ENCODE measurements at regions not wholly inside any gene's neighbourhood (a gene's known extent, or its start where the extent isn't known, plus 50 kb on each side); places are given as distances from the start of the nearest gene placed in this dataset.
"Not testable (repeated sequence)": the region's sequence is repeated elsewhere in the genome, so short reads cannot be mapped to it uniquely, and the experiment has no call there.

- DNase-seq: no peak
- Mint-ChIP-seq H3K9me3 (no peaks in the 10 kb centered on the region), H3K27me3 (no peaks in the 10 kb centered on the region), H3K27ac (no peak overlapping the region), H3K36me3 (no peaks in the 10 kb centered on the region), H3K4me3 (no peak overlapping the region), H3K4me1 (no peaks in the 10 kb centered on the region)
- ATAC-seq (replicated peaks): no peak
These were observed 129.3 kb upstream of the RGPD4 start for GRCh38 chr2:107697385-107697784.

GRCh38 chr2:107698861-107699260 lies 127.8 kb upstream of the RGPD4 start:
- DNase-seq (no peak), ATAC-seq (replicated peaks) (no peak)
- Mint-ChIP-seq H3K36me3 (no peaks in the 10 kb centered on the region), H3K4me1 (no peaks in the 10 kb centered on the region), H3K4me3 (no peak overlapping the region), H3K27me3 (no peaks in the 10 kb centered on the region), H3K9me3 (no peaks in the 10 kb centered on the region), H3K27ac (no peak overlapping the region)

GRCh38 chr2:107700073-107700472 lies 126.6 kb upstream of the RGPD4 start:
- Mint-ChIP-seq H3K4me1 (no peaks in the 10 kb centered on the region), H3K36me3 (no peaks in the 10 kb centered on the region)

GRCh38 chr2:107711941-107712340 lies 114.8 kb upstream of the RGPD4 start:
- H3K4me1 Mint-ChIP-seq: peaks cover 2 to 6% of the 10 kb centered on the region in 2 donors
- no peak overlapping the region for H3K4me3 Mint-ChIP-seq
- no peak for DNase-seq
- H3K36me3 Mint-ChIP-seq: no peaks in the 10 kb centered on the region
- H3K27ac Mint-ChIP-seq: no peak overlapping the region
- ATAC-seq (replicated peaks): no peak
- no peaks in the 10 kb centered on the region for H3K27me3 Mint-ChIP-seq
- H3K9me3 Mint-ChIP-seq: peaks cover 0 to 5% of the 10 kb centered on the region in 2 donors

More at GRCh38 chr2:107700073-107700472, 126.6 kb upstream of the RGPD4 start:
- Mint-ChIP-seq H3K9me3 (no peaks in the 10 kb centered on the region), H3K4me3 (no peak overlapping the region), H3K27me3 (no peaks in the 10 kb centered on the region), H3K27ac (no peak overlapping the region)
- ATAC-seq (replicated peaks): no peak
- no peak for DNase-seq

- ATAC-seq (replicated peaks) (peak in 1 of 2 donors; percentile 20), DNase-seq (no peak)
- Mint-ChIP-seq H3K9me3 (peaks cover 0 to 5% of the 10 kb centered on the region in 2 donors), H3K36me3 (no peaks in the 10 kb centered on the region), H3K4me3 (peak overlapping the region; percentile 22 to 63), H3K27ac (no peak overlapping the region), H3K4me1 (peaks cover 2 to 6% of the 10 kb centered on the region in 2 donors), H3K27me3 (no peaks in the 10 kb centered on the region)
These were observed 113.8 kb upstream of the RGPD4 start for GRCh38 chr2:107712857-107713256.

- H3K27ac Mint-ChIP-seq: no peak overlapping the region
- H3K36me3 Mint-ChIP-seq: no peaks in the 10 kb centered on the region
- no peak for ATAC-seq (replicated peaks)
These were observed 109.0 kb upstream of the RGPD4 start for GRCh38 chr2:107717661-107718060.

GRCh38 chr2:107719141-107719540 lies 107.6 kb upstream of the RGPD4 start:
- H3K27me3 Mint-ChIP-seq: no peaks in the 10 kb centered on the region
- H3K4me1 Mint-ChIP-seq: no peaks in the 10 kb centered on the region
- ATAC-seq (replicated peaks) (no peak), DNase-seq (no peak)
- H3K4me3 Mint-ChIP-seq: no peak overlapping the region
- no peak overlapping the region for H3K27ac Mint-ChIP-seq
- H3K36me3 Mint-ChIP-seq: no peaks in the 10 kb centered on the region
- H3K9me3 Mint-ChIP-seq: peaks cover 0 to 2% of the 10 kb centered on the region in 2 donors

More at GRCh38 chr2:107717661-107718060, 109.0 kb upstream of the RGPD4 start:
- Mint-ChIP-seq H3K4me3 (no peak overlapping the region), H3K4me1 (peaks cover 2 to 6% of the 10 kb centered on the region in 2 donors), H3K27me3 (no peaks in the 10 kb centered on the region), H3K9me3 (peaks cover 0 to 2% of the 10 kb centered on the region in 2 donors)
- no peak for DNase-seq

- Mint-ChIP-seq H3K4me1 (no peaks in the 10 kb centered on the region), H3K9me3 (peaks cover 0 to 3% of the 10 kb centered on the region in 2 donors), H3K4me3 (no peak overlapping the region), H3K27me3 (no peaks in the 10 kb centered on the region), H3K27ac (no peak overlapping the region), H3K36me3 (no peaks in the 10 kb centered on the region)
- ATAC-seq (replicated peaks) (no peak), DNase-seq (no peak)
These were observed 106.9 kb upstream of the RGPD4 start for GRCh38 chr2:107719836-107720235.

- H3K4me1 Mint-ChIP-seq: no peaks in the 10 kb centered on the region
- peaks cover 0 to 9% of the 10 kb centered on the region in 2 donors for H3K9me3 Mint-ChIP-seq
- H3K27me3 Mint-ChIP-seq: no peaks in the 10 kb centered on the region
- peaks cover 0 to 2% of the 10 kb centered on the region in 2 donors for H3K36me3 Mint-ChIP-seq
- H3K27ac Mint-ChIP-seq: no peak overlapping the region
- ATAC-seq (replicated peaks) (no peak), DNase-seq (no peak)
- no peak overlapping the region for H3K4me3 Mint-ChIP-seq
These were observed 105.5 kb upstream of the RGPD4 start for GRCh38 chr2:107721178-107721577.

- no peak for ATAC-seq (replicated peaks)
- Mint-ChIP-seq H3K4me1 (no peaks in the 10 kb centered on the region), H3K36me3 (peaks cover 0 to 2% of the 10 kb centered on the region in 2 donors), H3K9me3 (peaks cover 4 to 9% of the 10 kb centered on the region in 2 donors), H3K27me3 (no peaks in the 10 kb centered on the region), H3K27ac (no peak overlapping the region), H3K4me3 (no peak overlapping the region)
- DNase-seq: no peak
These were observed 105.1 kb upstream of the RGPD4 start for GRCh38 chr2:107721586-107721985.

- H3K9me3 Mint-ChIP-seq; H3K27me3 Mint-ChIP-seq; H3K36me3 Mint-ChIP-seq; DNase-seq; H3K4me3 Mint-ChIP-seq; ATAC-seq (replicated peaks); H3K27ac Mint-ChIP-seq; H3K4me1 Mint-ChIP-seq: not testable (repeated sequence)
These were observed 100.9 kb upstream of the RGPD4 start for GRCh38 chr2:107725824-107726223.

GRCh38 chr2:107727318-107727717 lies 99.4 kb upstream of the RGPD4 start:
- DNase-seq: no peak
- Mint-ChIP-seq H3K36me3 (peaks cover 0 to 2% of the 10 kb centered on the region in 2 donors), H3K4me1 (no peaks in the 10 kb centered on the region), H3K27me3 (no peaks in the 10 kb centered on the region), H3K4me3 (no peak overlapping the region), H3K27ac (no peak overlapping the region), H3K9me3 (peaks cover 4 to 10% of the 10 kb centered on the region in 2 donors)
- ATAC-seq (replicated peaks): no peak

- DNase-seq (no peak), ATAC-seq (replicated peaks) (no peak)
- Mint-ChIP-seq H3K27ac (no peak overlapping the region), H3K4me1 (no peaks in the 10 kb centered on the region), H3K27me3 (no peaks in the 10 kb centered on the region), H3K36me3 (peaks cover 0 to 2% of the 10 kb centered on the region in 2 donors), H3K9me3 (peaks cover 4 to 10% of the 10 kb centered on the region in 2 donors), H3K4me3 (no peak overlapping the region)
These were observed 98.1 kb upstream of the RGPD4 start for GRCh38 chr2:107728586-107728985.

GRCh38 chr2:107729440-107729839 lies 97.3 kb upstream of the RGPD4 start:
- ATAC-seq (replicated peaks) (no peak), DNase-seq (no peak)
- no peak overlapping the region for H3K4me3 Mint-ChIP-seq
- peaks cover 4 to 11% of the 10 kb centered on the region in 2 donors for H3K9me3 Mint-ChIP-seq
- H3K27ac Mint-ChIP-seq: no peak overlapping the region
- H3K36me3 Mint-ChIP-seq: peaks cover 0 to 2% of the 10 kb centered on the region in 2 donors
- no peaks in the 10 kb centered on the region for H3K27me3 Mint-ChIP-seq
- no peaks in the 10 kb centered on the region for H3K4me1 Mint-ChIP-seq

- no peak for DNase-seq
- ATAC-seq (replicated peaks): no peak
- Mint-ChIP-seq H3K4me3 (no peak overlapping the region), H3K27me3 (no peaks in the 10 kb centered on the region), H3K36me3 (no peaks in the 10 kb centered on the region), H3K9me3 (peaks cover 4% of the 10 kb centered on the region in 2 donors), H3K4me1 (no peaks in the 10 kb centered on the region), H3K27ac (no peak overlapping the region)
These were observed 95.8 kb upstream of the RGPD4 start for GRCh38 chr2:107730898-107731297.

GRCh38 chr2:107731435-107731834 lies 95.3 kb upstream of the RGPD4 start:
- ATAC-seq (replicated peaks) (no peak), DNase-seq (no peak)
- H3K27ac Mint-ChIP-seq: no peak overlapping the region
- no peak overlapping the region for H3K4me3 Mint-ChIP-seq
- no peaks in the 10 kb centered on the region for H3K4me1 Mint-ChIP-seq
- peaks cover 1 to 4% of the 10 kb centered on the region in 2 donors for H3K9me3 Mint-ChIP-seq
- no peaks in the 10 kb centered on the region for H3K27me3 Mint-ChIP-seq
- H3K36me3 Mint-ChIP-seq: no peaks in the 10 kb centered on the region
